ENCODE measurements at regions not wholly inside any gene's neighbourhood (a gene's known extent, or its start where the extent isn't known, plus 50 kb on each side); places are given as distances from the start of the nearest gene placed in this dataset.

GRCh38 chr1:87800006-87800405, 471.3 kb downstream of the LMO4 start:
- H3K27me3 ChIP-seq (ENCODE audit: insufficient read depth, poor library complexity, severe bottlenecking) = no peaks in the 10 kb centered on the region
- no peak for ATAC-seq (ENCODE audit: low read depth)

GRCh38 chr1:87803375-87803774, 474.7 kb downstream of the LMO4 start:
- ATAC-seq (ENCODE audit: low read depth) (no peak), DNase-seq (ENCODE audit: low spot score) (no peak)
- no peak for TF ChIP-seq CTCF (IDR thresholded peaks at IDR 0.05; ENCODE audit: poor library complexity, severe bottlenecking)
- H3K27me3 ChIP-seq (ENCODE audit: insufficient read depth, poor library complexity, severe bottlenecking) = no peaks in the 10 kb centered on the region
- no peaks in the 10 kb centered on the region for H3K36me3 ChIP-seq (ENCODE audit: low read depth)
- peaks cover 24% of the 10 kb centered on the region for H3K4me1 ChIP-seq (ENCODE audit: insufficient read depth, poor library complexity, severe bottlenecking)
- H3K27ac ChIP-seq (ENCODE audit: poor library complexity, severe bottlenecking) = no peak overlapping the region
- H3K9me3 ChIP-seq (ENCODE audit: severe bottlenecking) = no peaks in the 10 kb centered on the region
- no peak overlapping the region for H3K4me3 ChIP-seq (ENCODE audit: severe bottlenecking)

More at GRCh38 chr1:87800006-87800405, 471.3 kb downstream of the LMO4 start:
- Histone ChIP-seq H3K9me3 (ENCODE audit: severe bottlenecking) (no peaks in the 10 kb centered on the region), H3K36me3 (ENCODE audit: low read depth) (no peaks in the 10 kb centered on the region), H3K4me1 (ENCODE audit: insufficient read depth, poor library complexity, severe bottlenecking) (peaks cover 8% of the 10 kb centered on the region), H3K27ac (ENCODE audit: poor library complexity, severe bottlenecking) (no peak overlapping the region), H3K4me3 (ENCODE audit: severe bottlenecking) (no peak overlapping the region)
- TF ChIP-seq CTCF (IDR thresholded peaks at IDR 0.05; ENCODE audit: poor library complexity, severe bottlenecking) = no peak
- DNase-seq (ENCODE audit: low spot score) = no peak

GRCh38 chr1:87804128-87804527, 475.4 kb downstream of the LMO4 start:
- no peaks in the 10 kb centered on the region for H3K9me3 ChIP-seq (ENCODE audit: severe bottlenecking)
- no peak overlapping the region for H3K4me3 ChIP-seq (ENCODE audit: severe bottlenecking)
- ATAC-seq (ENCODE audit: low read depth) (no peak), DNase-seq (ENCODE audit: low spot score) (no peak)
- no peaks in the 10 kb centered on the region for H3K27me3 ChIP-seq (ENCODE audit: insufficient read depth, poor library complexity, severe bottlenecking)
- peaks cover 24% of the 10 kb centered on the region for H3K4me1 ChIP-seq (ENCODE audit: insufficient read depth, poor library complexity, severe bottlenecking)
- H3K27ac ChIP-seq (ENCODE audit: poor library complexity, severe bottlenecking) = no peak overlapping the region
- H3K36me3 ChIP-seq (ENCODE audit: low read depth) = no peaks in the 10 kb centered on the region
- TF ChIP-seq CTCF (IDR thresholded peaks at IDR 0.05; ENCODE audit: poor library complexity, severe bottlenecking) = no peak

GRCh38 chr1:87805666-87806378, 477.1 kb downstream of the LMO4 start:
- H3K36me3 ChIP-seq (ENCODE audit: low read depth) = no peaks in the 10 kb centered on the region
- ATAC-seq (ENCODE audit: low read depth) (peak; percentile 99), DNase-seq (ENCODE audit: low spot score) (no peak)
- peak overlapping the region; percentile 88 for H3K27ac ChIP-seq (ENCODE audit: poor library complexity, severe bottlenecking)
- H3K27me3 ChIP-seq (ENCODE audit: insufficient read depth, poor library complexity, severe bottlenecking) = no peaks in the 10 kb centered on the region
- no peak for TF ChIP-seq CTCF (IDR thresholded peaks at IDR 0.05; ENCODE audit: poor library complexity, severe bottlenecking)
- H3K4me1 ChIP-seq (ENCODE audit: insufficient read depth, poor library complexity, severe bottlenecking) = peaks cover 24% of the 10 kb centered on the region
- no peak overlapping the region for H3K4me3 ChIP-seq (ENCODE audit: severe bottlenecking)
- no peaks in the 10 kb centered on the region for H3K9me3 ChIP-seq (ENCODE audit: severe bottlenecking)

- Histone ChIP-seq H3K27me3 (ENCODE audit: insufficient read depth, poor library complexity, severe bottlenecking) (no peaks in the 10 kb centered on the region), H3K4me3 (ENCODE audit: severe bottlenecking) (no peak overlapping the region), H3K4me1 (ENCODE audit: insufficient read depth, poor library complexity, severe bottlenecking) (peaks cover 24% of the 10 kb centered on the region), H3K9me3 (ENCODE audit: severe bottlenecking) (no peaks in the 10 kb centered on the region), H3K36me3 (ENCODE audit: low read depth) (no peaks in the 10 kb centered on the region), H3K27ac (ENCODE audit: poor library complexity, severe bottlenecking) (peak overlapping the region; percentile 88)
- no peak for TF ChIP-seq CTCF (IDR thresholded peaks at IDR 0.05; ENCODE audit: poor library complexity, severe bottlenecking)
- ATAC-seq (ENCODE audit: low read depth) (no peak), DNase-seq (ENCODE audit: low spot score) (no peak)
Observed at GRCh38 chr1:87806379-87807094, 477.9 kb downstream of the LMO4 start.

Data from RWPE2 (cell line).